Chondrocyte (in vitro differentiated cells): ENCODE measurements at regions not wholly inside any gene's neighbourhood (a gene's known extent, or its start where the extent isn't known, plus 50 kb on each side); places are given as distances from the start of the nearest gene placed in this dataset.

Experiments
- DNase-seq: peaks from one replicate; pipeline ENCODE4 v3.0.0; 2021; ENCODE audit warnings: mixed read lengths, low spot score
- H3K27ac Mint-ChIP-seq: one replicate; pipeline ENCODE4 v1.8.0; 2021; ENCODE audit warnings: mild to moderate bottlenecking, moderate library complexity, mixed read lengths; ENCODE audit not compliant: unreplicated experiment
- H3K27me3 Mint-ChIP-seq: 2 replicates; pipeline ENCODE4 v1.8.0; 2021; ENCODE audit warnings: low read depth, mixed read lengths
- H3K36me3 Mint-ChIP-seq: 2 replicates; pipeline ENCODE4 v1.8.0; 2021; ENCODE audit warnings: low read depth, mixed read lengths
- H3K4me1 Mint-ChIP-seq: 2 replicates; pipeline ENCODE4 v1.8.0; 2021; ENCODE audit warnings: low read depth, mild to moderate bottlenecking, mixed read lengths
- H3K4me3 Mint-ChIP-seq: one replicate; pipeline ENCODE4 v1.8.0; 2021; ENCODE audit warnings: mild to moderate bottlenecking, moderate library complexity, mixed read lengths; ENCODE audit not compliant: unreplicated experiment
- H3K9me3 Mint-ChIP-seq: 2 replicates; pipeline ENCODE4 v1.8.0; 2021; ENCODE audit warnings: low read depth, mixed read lengths
- TF ChIP-seq, protein P1 (sequence below): fragments of 200-600 bp; sonication (generic); IDR thresholded peaks from 2 replicates; pipeline ENCODE4 v1.5.0; 2021; ENCODE audit warnings: antibody characterized with exemption, mild to moderate bottlenecking, moderate library complexity

- Mint-ChIP-seq H3K9me3 (no peaks in the 10 kb centered on the region), H3K4me1 (no peaks in the 10 kb centered on the region), H3K27ac (no peak overlapping the region), H3K4me3 (no peak overlapping the region), H3K27me3 (peaks cover 6% of the 10 kb centered on the region), H3K36me3 (no peaks in the 10 kb centered on the region)
- TF ChIP-seq, protein P1, sequence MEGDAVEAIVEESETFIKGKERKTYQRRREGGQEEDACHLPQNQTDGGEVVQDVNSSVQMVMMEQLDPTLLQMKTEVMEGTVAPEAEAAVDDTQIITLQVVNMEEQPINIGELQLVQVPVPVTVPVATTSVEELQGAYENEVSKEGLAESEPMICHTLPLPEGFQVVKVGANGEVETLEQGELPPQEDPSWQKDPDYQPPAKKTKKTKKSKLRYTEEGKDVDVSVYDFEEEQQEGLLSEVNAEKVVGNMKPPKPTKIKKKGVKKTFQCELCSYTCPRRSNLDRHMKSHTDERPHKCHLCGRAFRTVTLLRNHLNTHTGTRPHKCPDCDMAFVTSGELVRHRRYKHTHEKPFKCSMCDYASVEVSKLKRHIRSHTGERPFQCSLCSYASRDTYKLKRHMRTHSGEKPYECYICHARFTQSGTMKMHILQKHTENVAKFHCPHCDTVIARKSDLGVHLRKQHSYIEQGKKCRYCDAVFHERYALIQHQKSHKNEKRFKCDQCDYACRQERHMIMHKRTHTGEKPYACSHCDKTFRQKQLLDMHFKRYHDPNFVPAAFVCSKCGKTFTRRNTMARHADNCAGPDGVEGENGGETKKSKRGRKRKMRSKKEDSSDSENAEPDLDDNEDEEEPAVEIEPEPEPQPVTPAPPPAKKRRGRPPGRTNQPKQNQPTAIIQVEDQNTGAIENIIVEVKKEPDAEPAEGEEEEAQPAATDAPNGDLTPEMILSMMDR = no peak
- DNase-seq = no peak
These were observed 78.1 kb upstream of the NRXN3 start for GRCh38 chr14:78092040-78092439.

DNA sequence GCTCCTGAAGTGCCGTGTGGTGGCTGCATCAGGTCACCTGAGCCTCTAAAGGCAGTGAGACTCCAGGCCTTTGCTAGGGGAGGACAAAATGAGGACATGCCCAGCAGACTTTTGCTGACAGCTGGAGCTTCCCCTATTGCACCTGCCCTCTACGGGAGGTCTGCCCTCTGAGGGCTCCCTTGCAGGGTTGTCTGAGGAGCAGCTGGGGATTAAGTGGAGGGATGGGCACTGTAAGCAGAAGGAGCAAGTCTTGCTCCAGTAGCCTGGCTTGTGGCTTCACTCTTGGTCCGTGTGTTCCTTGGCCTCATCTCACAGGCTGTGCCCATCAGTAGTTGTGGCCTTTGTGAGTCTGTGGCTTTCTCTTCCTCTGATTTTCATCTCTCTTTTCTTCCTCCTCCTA lies 66.9 kb upstream of the NRXN3 start:
- peaks cover 10% of the 10 kb centered on the region for H3K9me3 Mint-ChIP-seq
- TF ChIP-seq, protein P1 = no peak
- no peak overlapping the region for H3K4me3 Mint-ChIP-seq
- no peaks in the 10 kb centered on the region for H3K27me3 Mint-ChIP-seq
- H3K4me1 Mint-ChIP-seq = no peaks in the 10 kb centered on the region
- H3K36me3 Mint-ChIP-seq = no peaks in the 10 kb centered on the region
- DNase-seq = no peak
- no peak overlapping the region for H3K27ac Mint-ChIP-seq

DNA sequence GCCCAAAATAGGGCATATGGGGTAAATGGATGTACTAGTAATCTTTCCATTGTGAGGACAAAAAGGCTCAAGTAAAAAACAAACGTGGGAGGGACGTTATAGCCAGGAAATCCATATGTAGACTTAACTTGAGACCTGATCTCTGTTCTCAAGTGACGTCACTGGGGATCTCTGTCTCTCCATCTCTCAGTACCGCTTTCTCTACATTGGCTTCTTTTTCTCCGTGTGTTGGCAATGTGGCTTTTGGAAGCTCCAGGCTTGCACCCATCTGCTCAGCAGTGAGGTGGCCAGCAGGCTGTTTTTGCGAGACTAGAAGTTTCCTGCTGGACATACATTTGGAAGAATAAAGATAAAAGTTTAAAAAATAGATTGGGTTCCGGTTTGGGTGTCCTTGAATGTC lies 66.0 kb upstream of the NRXN3 start:
- Mint-ChIP-seq H3K36me3 (no peaks in the 10 kb centered on the region), H3K9me3 (peaks cover 15% of the 10 kb centered on the region), H3K4me1 (no peaks in the 10 kb centered on the region), H3K27me3 (no peaks in the 10 kb centered on the region), H3K4me3 (no peak overlapping the region), H3K27ac (no peak overlapping the region)
- DNase-seq = no peak
- TF ChIP-seq, protein P1 = no peak

DNA sequence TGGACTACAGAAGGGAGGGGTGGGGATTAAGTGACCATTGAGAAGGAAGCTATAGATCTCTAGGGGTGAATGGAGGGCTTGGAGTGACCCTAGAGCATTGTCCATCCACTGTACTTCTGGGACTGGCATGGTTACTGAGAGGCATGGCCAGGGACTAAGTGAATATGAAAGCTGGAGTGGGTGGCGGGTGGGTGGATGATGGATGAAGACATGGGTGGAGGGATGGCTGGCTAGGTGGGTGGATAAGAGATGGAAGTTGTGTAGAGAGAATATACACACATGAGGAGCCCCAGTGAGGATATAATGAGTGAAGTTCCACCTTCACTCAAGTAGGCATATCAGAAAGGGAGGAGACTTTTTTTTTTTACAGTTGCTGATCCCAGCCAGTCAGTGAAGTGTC lies 65.5 kb upstream of the NRXN3 start:
- H3K27me3 Mint-ChIP-seq = no peaks in the 10 kb centered on the region
- H3K9me3 Mint-ChIP-seq = peaks cover 15% of the 10 kb centered on the region

DNA sequence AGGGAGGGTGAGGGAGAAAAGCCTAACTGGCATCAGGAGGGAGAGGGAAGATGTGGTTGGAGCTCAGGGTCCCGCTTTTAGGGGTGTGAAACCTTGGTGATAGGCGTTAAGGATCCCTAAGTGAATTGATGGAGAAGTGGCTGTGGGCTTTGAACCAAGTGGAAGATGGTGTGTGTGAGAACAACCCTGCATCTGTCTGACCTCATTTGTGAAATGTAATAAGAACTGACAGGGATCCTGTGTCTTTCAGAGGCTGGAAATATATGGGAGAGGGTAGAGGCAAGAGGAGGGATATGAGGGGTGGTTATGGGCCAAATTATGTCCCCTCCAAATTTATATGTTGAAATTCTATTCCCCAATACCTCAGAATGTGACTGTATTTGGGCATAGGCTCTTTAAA lies 63.8 kb upstream of the NRXN3 start:
- H3K9me3 Mint-ChIP-seq = peaks cover 19% of the 10 kb centered on the region

More for the DNA sequence above, 65.5 kb upstream of the NRXN3 start:
- H3K27ac Mint-ChIP-seq = no peak overlapping the region
- no peak for DNase-seq
- TF ChIP-seq, protein P1 = no peak
- no peak overlapping the region for H3K4me3 Mint-ChIP-seq
- H3K36me3 Mint-ChIP-seq = no peaks in the 10 kb centered on the region
- H3K4me1 Mint-ChIP-seq = no peaks in the 10 kb centered on the region

More for the DNA sequence above, 63.8 kb upstream of the NRXN3 start:
- H3K36me3 Mint-ChIP-seq = no peaks in the 10 kb centered on the region
- DNase-seq = no peak
- TF ChIP-seq, protein P1 = no peak
- no peak overlapping the region for H3K27ac Mint-ChIP-seq
- H3K4me3 Mint-ChIP-seq = no peak overlapping the region
- H3K4me1 Mint-ChIP-seq = no peaks in the 10 kb centered on the region
- no peaks in the 10 kb centered on the region for H3K27me3 Mint-ChIP-seq
